GM12874 (cell line): ENCODE measurements at regions not wholly inside any gene's neighbourhood (a gene's known extent, or its start where the extent isn't known, plus 50 kb on each side); places are given as distances from the start of the nearest gene placed in this dataset.

ENCODE experiments used
- CTCF ChIP-seq: IDR thresholded peaks from 2 replicates; pipeline ENCODE4 v1.5.1; 2011; ENCODE audit warnings: low read depth, mild to moderate bottlenecking, control low read depth, low read length, moderate library complexity; ENCODE audit not compliant: insufficient read depth

GRCh38 chr1:166685200-166685599 lies 154.1 kb upstream of the POGK start:
- no peak for TF ChIP-seq CTCF

- TF ChIP-seq CTCF: no peak
Observed at GRCh38 chr1:166691476-166691875, 147.8 kb upstream of the POGK start.

GRCh38 chr1:166692346-166692745 lies 146.9 kb upstream of the POGK start:
- TF ChIP-seq CTCF: no peak

GRCh38 chr1:166693158-166693557 lies 146.1 kb upstream of the POGK start:
- no peak for TF ChIP-seq CTCF

GRCh38 chr1:166693673-166694297 lies 145.5 kb upstream of the POGK start:
- no peak for TF ChIP-seq CTCF

- no peak for TF ChIP-seq CTCF
Observed at GRCh38 chr1:166695115-166695514, 144.2 kb upstream of the POGK start.

- TF ChIP-seq CTCF: no peak
Observed at GRCh38 chr1:166698771-166699170, 140.5 kb upstream of the POGK start.
